ENCODE measurements at regions not wholly inside any gene's neighbourhood (a gene's known extent, or its start where the extent isn't known, plus 50 kb on each side); places are given as distances from the start of the nearest gene placed in this dataset.

DNA sequence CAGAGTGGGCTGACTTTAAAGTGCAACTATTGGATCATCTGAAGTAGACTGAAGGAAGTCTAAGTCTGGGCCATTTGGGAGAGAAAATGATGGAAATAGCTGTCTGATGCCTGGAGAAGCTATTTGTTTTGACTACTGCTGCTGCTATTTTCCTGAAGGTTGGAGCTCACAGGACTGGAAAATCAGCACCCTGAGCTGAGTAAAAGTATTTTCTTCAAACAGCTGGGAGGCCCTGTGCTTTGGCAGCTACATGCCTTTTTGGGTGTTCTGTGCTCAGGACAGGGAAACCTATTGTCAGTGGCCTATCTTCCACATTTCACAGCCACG is 302.6 kb downstream of the ENC1 start:
- no peak for TF ChIP-seq CTCF (conservative IDR thresholded peaks at IDR 0.05; ENCODE audit: low read depth, low read length)
- no peak for TF ChIP-seq EZH2phosphoT487 (IDR thresholded peaks at IDR 0.05; ENCODE audit: borderline replicate concordance, low read length)
- no peak for TF ChIP-seq EZH2 (IDR thresholded peaks at IDR 0.05; ENCODE audit: low read length, unreplicated experiment)
